Gastrocnemius medialis (tissue), 4 donors: ENCODE measurements at regions not wholly inside any gene's neighbourhood (a gene's known extent, or its start where the extent isn't known, plus 50 kb on each side); places are given as distances from the start of the nearest gene placed in this dataset.

Source experiments
- POLR2A ChIP-seq, 2 donors: fragments of 450-650 bp; IDR thresholded peaks; one replicate each; pipeline ENCODE4 v1.6.1; 2017; ENCODE audit warnings: antibody characterized with exemption in 2 of 2, mild to moderate bottlenecking in 2 of 2, moderate library complexity in 2 of 2
- TF ChIP-seq, protein P1 (sequence below), 5 experiments: fragments of 450-650 bp in 3 of 5; fragments of 200-600 bp in 2 of 5; sonication (generic) in 2 of 5; IDR thresholded peaks in 4 of 5; conservative IDR thresholded peaks in 1 of 5; 1 replicate in 4 of 5; 2 replicates in 1 of 5; pipeline ENCODE4 v1.5.1; 2016 to 2019; ENCODE audit warnings: antibody characterized with exemption in 5 of 5, mild to moderate bottlenecking in 3 of 5, moderate library complexity in 3 of 5

DNA sequence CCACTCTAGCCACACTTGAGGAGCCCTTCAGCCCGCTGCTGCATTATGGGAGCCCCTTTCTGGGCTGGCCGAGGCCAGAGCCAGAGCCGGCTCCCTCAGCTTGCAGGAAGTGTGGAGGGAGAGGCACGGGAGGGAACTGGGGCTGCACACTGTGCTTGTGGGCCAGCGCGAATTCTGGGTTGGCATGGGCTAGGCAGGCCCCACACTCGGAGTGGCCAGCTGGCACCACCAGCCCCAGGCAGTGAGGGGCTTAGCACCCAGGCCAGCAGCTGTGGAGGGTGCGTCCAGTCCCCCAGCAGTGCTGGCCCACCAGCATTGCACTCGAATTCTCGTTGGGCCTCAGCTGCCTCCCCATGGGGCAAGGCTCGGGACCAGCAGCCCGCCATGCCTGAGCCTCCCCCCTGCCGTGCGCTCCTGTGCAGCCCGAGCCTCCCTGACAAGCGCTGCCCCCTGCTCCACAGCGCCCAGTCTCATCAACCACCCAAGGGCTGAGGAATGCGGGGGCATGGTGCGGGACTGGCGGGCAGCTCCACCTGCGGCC lies 785.9 kb upstream of the TPTE start:
- TF ChIP-seq, protein P1, sequence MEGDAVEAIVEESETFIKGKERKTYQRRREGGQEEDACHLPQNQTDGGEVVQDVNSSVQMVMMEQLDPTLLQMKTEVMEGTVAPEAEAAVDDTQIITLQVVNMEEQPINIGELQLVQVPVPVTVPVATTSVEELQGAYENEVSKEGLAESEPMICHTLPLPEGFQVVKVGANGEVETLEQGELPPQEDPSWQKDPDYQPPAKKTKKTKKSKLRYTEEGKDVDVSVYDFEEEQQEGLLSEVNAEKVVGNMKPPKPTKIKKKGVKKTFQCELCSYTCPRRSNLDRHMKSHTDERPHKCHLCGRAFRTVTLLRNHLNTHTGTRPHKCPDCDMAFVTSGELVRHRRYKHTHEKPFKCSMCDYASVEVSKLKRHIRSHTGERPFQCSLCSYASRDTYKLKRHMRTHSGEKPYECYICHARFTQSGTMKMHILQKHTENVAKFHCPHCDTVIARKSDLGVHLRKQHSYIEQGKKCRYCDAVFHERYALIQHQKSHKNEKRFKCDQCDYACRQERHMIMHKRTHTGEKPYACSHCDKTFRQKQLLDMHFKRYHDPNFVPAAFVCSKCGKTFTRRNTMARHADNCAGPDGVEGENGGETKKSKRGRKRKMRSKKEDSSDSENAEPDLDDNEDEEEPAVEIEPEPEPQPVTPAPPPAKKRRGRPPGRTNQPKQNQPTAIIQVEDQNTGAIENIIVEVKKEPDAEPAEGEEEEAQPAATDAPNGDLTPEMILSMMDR (IDR thresholded peaks at IDR 0.05 in 4 of 5, conservative IDR thresholded peaks at IDR 0.05 in 1 of 5) = no peak
- TF ChIP-seq POLR2A (IDR thresholded peaks at IDR 0.05) = no peak
